ENCODE measurements at regions not wholly inside any gene's neighbourhood (a gene's known extent, or its start where the extent isn't known, plus 50 kb on each side); places are given as distances from the start of the nearest gene placed in this dataset.

DNA sequence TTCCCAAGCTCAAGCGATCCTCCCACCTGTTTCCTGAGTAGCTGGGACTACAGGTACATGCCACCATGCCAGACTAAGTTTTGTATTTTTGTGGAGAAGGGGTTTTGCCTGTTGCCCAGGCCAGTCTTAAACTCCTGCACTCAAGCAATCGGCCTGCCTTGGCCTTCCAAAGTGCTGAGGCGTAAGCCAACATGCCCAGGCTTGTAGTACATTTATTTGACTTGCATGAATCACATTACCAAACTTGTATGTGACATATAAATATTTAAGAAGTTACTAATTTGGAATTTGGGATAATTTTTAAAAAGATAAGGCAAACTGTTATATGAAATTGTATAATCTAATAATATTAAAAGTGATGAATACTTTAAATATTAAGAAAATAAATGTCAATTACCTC, 157.6 kb downstream of the MCHR2 start:
- TF ChIP-seq EGR1 (IDR thresholded peaks at IDR 0.05) (no peak), EP300 (IDR thresholded peaks at IDR 0.05; ENCODE audit: borderline replicate concordance) (no peak), MAX (IDR thresholded peaks at IDR 0.05) (no peak), YY1 (IDR thresholded peaks at IDR 0.05; ENCODE audit: low read depth) (no peak), CREB1 (IDR thresholded peaks at IDR 0.05; ENCODE audit: low read depth) (no peak), RAD21 (IDR thresholded peaks at IDR 0.05; ENCODE audit: low read depth) (no peak), TAF1 (IDR thresholded peaks at IDR 0.05; ENCODE audit: low read depth) (no peak)
